Urinary bladder (tissue), 3 donors: ENCODE measurements at regions not wholly inside any gene's neighbourhood (a gene's known extent, or its start where the extent isn't known, plus 50 kb on each side); places are given as distances from the start of the nearest gene placed in this dataset.

Experiments
- DNase-seq: peaks from one replicate; pipeline ENCODE4 v3.0.0-alpha.2; 2015; ENCODE audit errors: extremely low spot score
- H3K27ac ChIP-seq: one replicate; pipeline ENCODE4 v1.5.1; 2013; ENCODE audit warnings: low read depth, mild to moderate bottlenecking, moderate library complexity
- H3K36me3 ChIP-seq: one replicate; pipeline ENCODE4 v1.6.1; 2013; ENCODE audit warnings: mild to moderate bottlenecking, moderate library complexity; ENCODE audit not compliant: insufficient read depth
- H3K4me1 ChIP-seq: one replicate; pipeline ENCODE4 v1.6.1; 2013; ENCODE audit warnings: mild to moderate bottlenecking, moderate library complexity; ENCODE audit not compliant: insufficient read depth
- H3K4me3 ChIP-seq: one replicate; pipeline ENCODE4 v1.5.1; 2013; ENCODE audit warnings: low read depth, low read length
- WGBS: extraction: QIAGEN DNeasy Blood & Tissue Kit; methylation state at CpG from one replicate; pipeline ENCODE4 v1.1.7; 2013; 5-methylcytosine and 5-hydroxymethylcytosine counted together
- donor health status: healthy with polysubstance abuse.
- donor health status: healthy.

DNA sequence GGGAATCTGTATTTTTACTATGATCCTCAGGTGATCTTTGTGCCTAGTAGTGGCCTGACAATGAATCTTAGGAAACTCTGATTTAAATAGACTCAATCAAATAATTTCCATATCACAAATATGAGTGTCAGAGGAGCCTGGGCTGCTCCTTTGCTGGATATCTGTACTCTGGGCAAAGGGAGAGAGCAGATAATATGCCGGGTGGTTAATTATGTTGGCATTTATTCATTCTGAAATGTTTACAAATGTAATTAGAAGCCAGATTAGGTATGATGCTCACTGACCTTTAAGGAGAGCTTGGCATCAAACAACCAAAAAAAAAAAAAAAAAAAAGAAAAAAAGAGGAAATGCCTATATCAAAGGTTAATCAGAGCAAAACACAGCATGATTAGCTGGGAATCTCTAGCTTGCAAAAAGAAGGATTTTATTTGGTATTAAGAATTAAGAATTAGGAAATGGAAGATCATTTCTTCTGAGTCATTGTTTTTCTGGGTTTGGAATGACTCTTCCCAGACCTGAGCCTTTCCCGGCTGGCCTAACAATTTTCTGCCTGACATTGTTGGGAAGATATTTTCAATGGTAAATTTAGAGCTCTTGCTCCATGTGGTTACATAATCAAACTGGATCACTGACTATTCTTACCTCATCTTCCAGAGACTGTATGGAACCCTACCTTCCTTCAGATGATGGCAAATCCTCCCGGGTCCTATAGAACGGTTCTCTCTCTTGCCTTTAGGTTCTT, 365.3 kb downstream of the REEP3 start:
- DNase-seq, result no peak
- no peaks in the 10 kb centered on the region for H3K4me1 ChIP-seq
- no peak overlapping the region for H3K4me3 ChIP-seq
- H3K27ac ChIP-seq, result no peak overlapping the region
- 82% methylated on average over 4 of the region's 4 CpGs for WGBS
- H3K36me3 ChIP-seq, result no peaks in the 10 kb centered on the region

DNA sequence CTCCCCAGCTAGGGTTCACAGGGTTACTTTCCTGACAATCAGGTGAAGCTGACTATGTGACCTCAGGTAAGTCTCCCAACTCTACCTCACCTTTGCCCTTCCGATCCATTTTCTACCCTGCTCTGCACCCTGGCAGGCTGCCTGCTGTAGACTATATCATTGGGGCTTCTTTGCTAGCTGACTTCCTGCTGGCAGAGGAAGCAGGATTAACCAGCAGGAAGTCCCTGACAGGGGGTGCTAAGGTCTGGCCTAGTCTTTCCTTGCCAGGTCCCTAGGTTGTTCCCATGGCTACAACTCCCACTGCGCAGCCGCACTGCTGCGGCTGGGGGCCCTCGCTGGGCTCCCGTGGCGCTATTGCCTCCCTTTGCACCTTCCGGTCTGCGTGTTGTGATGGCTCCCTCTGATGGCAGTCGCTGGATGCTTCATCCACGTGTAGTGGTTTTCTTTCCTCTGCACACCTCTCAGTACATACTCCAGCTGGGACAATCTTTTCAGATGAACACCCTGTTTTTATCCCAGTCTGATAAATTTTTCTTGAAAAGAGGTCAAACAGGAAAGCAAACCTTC, 365.9 kb downstream of the REEP3 start:
- Histone ChIP-seq H3K27ac (no peak overlapping the region), H3K36me3 (no peaks in the 10 kb centered on the region), H3K4me3 (no peak overlapping the region), H3K4me1 (no peaks in the 10 kb centered on the region)
- 59% methylated on average over 11 of the region's 11 CpGs for WGBS
- no peak for DNase-seq

- H3K27ac ChIP-seq, result no peak overlapping the region
- DNase-seq, result no peak
- 89% methylated on average over 5 of the region's 5 CpGs for WGBS
- no peak overlapping the region for H3K4me3 ChIP-seq
- no peaks in the 10 kb centered on the region for H3K36me3 ChIP-seq
- H3K4me1 ChIP-seq, result no peaks in the 10 kb centered on the region
Observed at GRCh38 chr10:63887600-63888370, 366.6 kb downstream of the REEP3 start.

DNA sequence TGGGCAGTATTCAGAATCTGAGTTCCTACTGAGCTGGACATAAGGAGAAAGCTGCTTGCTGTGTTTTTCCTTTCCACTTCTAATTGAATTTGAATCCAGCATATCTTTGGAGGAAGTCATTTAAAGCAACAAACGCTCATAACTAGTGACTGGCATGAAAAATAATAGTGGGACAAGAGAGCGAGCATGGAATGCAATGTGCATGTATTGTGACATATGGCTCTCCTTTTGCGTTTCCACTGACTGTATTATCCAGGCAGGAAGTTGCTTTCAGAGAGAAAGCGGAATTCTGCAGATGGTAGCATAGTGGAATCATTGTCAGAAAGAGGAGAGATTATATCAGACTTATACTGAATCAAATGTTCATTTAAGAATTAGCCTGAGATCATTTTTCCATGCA, 368.6 kb downstream of the REEP3 start:
- no peak overlapping the region for H3K4me3 ChIP-seq
- no peak for DNase-seq
- H3K36me3 ChIP-seq, result no peaks in the 10 kb centered on the region
- no peaks in the 10 kb centered on the region for H3K4me1 ChIP-seq
- WGBS, result 55% methylated on average over 4 of the region's 4 CpGs
- no peak overlapping the region for H3K27ac ChIP-seq

DNA sequence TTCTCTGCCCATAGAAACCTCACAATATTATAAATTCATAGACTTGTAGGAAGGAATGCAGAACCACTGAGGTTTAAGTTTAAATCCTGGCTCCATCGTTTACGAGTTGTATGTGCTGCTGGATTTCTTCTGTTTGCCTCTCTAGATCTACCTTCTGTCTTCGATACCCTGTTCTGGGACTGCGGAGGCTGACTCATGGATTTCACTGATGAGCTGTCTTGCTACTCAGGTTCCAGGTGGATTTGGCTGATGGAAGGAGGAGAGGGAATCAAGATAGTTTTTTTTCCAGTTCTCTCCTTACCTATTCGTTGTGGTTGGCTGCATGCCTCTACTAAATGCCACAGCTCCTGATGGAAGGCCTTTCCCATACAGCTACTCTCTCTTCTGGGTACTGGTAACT, 375.8 kb downstream of the REEP3 start:
- no peak overlapping the region for H3K4me3 ChIP-seq
- no peak for DNase-seq
- 71% methylated on average over 5 of the region's 5 CpGs for WGBS
- H3K27ac ChIP-seq, result no peak overlapping the region
- no peaks in the 10 kb centered on the region for H3K36me3 ChIP-seq
- H3K4me1 ChIP-seq, result no peaks in the 10 kb centered on the region

GRCh38 chr10:63899673-63900300, 378.6 kb downstream of the REEP3 start:
- Histone ChIP-seq H3K27ac (no peak overlapping the region), H3K4me3 (no peak overlapping the region), H3K4me1 (no peaks in the 10 kb centered on the region), H3K36me3 (no peaks in the 10 kb centered on the region)
- WGBS, result 68% methylated on average over 3 of the region's 3 CpGs
- no peak for DNase-seq

DNA sequence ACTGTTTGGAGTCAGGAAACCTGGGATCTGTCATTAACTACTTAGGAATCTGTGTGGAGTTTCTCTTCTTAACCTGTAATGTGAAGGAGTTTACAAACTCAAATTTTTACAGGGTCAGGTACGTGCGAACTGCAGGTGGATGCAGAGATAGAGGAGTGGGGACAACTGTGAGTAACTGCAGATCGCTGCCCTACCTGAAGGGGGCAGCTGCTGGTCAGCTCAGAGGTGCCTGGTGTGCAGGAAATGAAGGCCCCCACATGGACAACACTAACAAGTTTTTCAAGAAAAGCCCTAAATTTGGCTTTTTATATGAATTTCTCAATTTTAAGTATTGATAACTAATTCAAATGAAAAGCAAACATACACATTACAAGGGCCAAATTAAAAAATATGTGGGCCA, 380.0 kb downstream of the REEP3 start:
- Histone ChIP-seq H3K36me3 (no peaks in the 10 kb centered on the region), H3K27ac (no peak overlapping the region), H3K4me1 (no peaks in the 10 kb centered on the region), H3K4me3 (no peak overlapping the region)
- DNase-seq, result no peak
- WGBS, result 73% methylated on average over 3 of the region's 3 CpGs

- H3K4me3 ChIP-seq, result no peak overlapping the region
- DNase-seq, result no peak
- no peaks in the 10 kb centered on the region for H3K36me3 ChIP-seq
- H3K4me1 ChIP-seq, result no peaks in the 10 kb centered on the region
- no peak overlapping the region for H3K27ac ChIP-seq
- WGBS, result 32% methylated on average over 6 of the region's 6 CpGs
Observed at GRCh38 chr10:63901881-63902280, 380.7 kb downstream of the REEP3 start.

DNA sequence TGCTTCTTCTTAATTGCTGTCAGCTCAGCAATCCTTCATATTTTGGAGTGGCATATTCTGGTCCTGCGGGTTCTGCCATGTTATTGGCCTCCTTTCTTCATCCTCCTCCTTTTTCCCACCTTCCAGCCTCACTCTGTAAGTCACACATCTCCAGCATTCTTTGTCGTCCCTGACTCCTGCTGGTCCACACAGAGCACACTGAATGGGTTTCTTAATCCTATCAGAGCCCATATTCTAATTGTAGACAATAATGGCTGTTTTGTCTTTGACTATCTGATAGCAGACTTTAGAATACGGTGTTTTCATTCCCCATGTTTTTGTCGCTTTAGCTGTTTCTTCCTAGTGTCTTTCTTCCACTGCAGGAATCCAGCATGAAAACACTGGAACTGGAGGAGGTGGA, 389.6 kb downstream of the REEP3 start:
- H3K4me1 ChIP-seq, result no peaks in the 10 kb centered on the region
- WGBS, result 46% methylated on average over 4 of the region's 4 CpGs
- H3K36me3 ChIP-seq, result no peaks in the 10 kb centered on the region
- H3K27ac ChIP-seq, result no peak overlapping the region
- DNase-seq, result no peak
- H3K4me3 ChIP-seq, result no peak overlapping the region

DNA sequence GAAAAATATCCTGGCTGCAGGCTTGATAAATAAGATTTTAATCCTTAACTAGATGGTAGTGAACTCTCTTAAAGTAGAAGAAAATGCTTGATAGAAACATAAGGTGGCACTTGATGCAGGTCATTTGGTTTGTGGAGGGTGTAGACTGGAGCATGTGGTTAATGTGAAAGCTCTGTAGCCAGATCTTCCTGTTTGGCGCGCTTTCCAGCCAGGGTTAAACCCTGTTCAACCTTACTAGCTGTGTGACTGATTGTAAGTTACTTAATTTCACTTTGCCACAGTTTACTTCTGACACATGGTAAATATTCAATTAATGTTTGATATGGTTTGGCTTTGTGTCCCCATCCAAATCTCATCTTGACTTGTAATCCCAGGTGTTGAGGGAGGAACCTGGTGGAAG, 394.0 kb downstream of the REEP3 start:
- Histone ChIP-seq H3K4me1 (no peaks in the 10 kb centered on the region), H3K36me3 (no peaks in the 10 kb centered on the region), H3K4me3 (no peak overlapping the region), H3K27ac (no peak overlapping the region)
- DNase-seq, result no peak
- WGBS, result 91% methylated on average over 2 of the region's 2 CpGs

DNA sequence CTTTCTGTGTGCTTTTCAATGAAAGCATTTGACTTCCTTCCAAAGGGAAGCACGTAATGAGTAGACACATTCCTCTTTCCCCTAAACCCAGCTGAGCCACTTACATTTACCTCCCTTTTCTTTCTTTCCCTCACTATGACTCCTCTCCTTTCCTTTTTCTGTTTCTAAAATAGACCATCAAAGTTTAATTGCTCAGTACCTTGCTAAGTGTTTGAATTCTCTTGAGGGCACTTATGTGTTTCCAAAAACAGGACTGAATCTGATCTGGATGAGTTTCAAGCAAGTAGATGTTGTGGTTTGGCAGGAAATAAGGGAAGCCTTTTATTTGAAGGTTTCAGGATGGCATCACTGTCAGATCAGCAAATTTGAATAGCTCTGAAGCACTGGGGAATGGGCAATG, 396.2 kb downstream of the REEP3 start:
- Histone ChIP-seq H3K4me1 (no peaks in the 10 kb centered on the region), H3K36me3 (no peaks in the 10 kb centered on the region), H3K4me3 (no peak overlapping the region), H3K27ac (no peak overlapping the region)
- DNase-seq, result peak; percentile 8
- WGBS, result 10% methylated on average over 1 of the region's 1 CpG

DNA sequence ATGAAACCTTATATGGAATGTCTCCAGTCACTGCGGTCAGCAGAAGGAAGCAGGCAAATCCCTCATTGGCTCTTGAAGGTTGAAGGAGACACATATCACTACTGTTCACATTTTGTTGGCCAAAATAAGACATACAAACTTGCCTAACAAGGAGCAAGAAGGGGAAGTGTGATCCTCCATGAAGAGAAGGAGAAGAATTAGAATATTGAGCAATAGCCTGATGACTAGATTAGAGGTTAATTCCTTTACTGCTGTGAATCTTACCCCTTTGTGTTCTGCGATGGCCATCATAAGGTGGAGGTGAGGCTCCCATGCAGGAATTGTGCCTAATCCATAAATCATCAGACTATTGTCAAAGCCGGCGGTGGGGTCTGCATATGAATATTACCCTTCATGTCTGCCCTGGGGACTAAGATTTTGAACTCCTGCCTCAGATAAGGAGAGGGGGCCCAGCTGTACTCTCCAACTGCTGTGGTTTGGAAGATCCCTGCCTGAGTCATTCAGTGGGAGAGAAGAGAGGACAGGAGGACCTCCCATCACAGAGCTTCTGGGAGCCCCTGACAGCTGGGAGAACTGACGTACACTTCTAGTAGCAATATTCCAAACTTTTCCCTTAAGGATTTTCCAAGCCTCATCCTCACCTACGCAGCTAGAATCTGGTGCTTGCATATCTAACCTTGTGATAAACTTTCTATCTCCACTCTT, 398.5 kb downstream of the REEP3 start:
- Histone ChIP-seq H3K27ac (no peak overlapping the region), H3K4me3 (no peak overlapping the region), H3K36me3 (no peaks in the 10 kb centered on the region), H3K4me1 (no peaks in the 10 kb centered on the region)
- WGBS, result 79% methylated on average over 6 of the region's 6 CpGs
- no peak for DNase-seq

DNA sequence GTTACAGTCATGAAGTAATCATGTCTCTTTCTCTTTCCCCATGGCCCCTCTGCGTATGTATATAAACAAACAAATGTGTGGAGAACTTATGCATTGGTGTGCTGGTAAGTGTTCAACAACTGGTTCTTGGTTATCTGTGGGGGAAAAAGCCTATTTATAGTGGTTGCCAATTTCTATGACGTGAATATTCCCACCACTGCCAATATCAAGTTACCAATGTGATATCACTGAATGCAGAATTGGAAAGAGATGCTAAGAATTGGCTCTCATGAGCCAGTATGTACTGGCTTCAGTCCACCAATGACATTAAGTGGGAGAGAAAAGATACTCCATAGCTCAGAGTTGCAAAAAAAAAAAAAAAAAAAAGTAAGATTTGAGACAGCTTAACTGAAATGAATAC, 399.7 kb downstream of the REEP3 start:
- DNase-seq, result no peak
- 37% methylated on average over 2 of the region's 2 CpGs for WGBS
- Histone ChIP-seq H3K4me3 (no peak overlapping the region), H3K4me1 (no peaks in the 10 kb centered on the region), H3K27ac (no peak overlapping the region), H3K36me3 (no peaks in the 10 kb centered on the region)
